ENCODE measurements at regions not wholly inside any gene's neighbourhood (a gene's known extent, or its start where the extent isn't known, plus 50 kb on each side); places are given as distances from the start of the nearest gene placed in this dataset.

GRCh38 chr18:22544626-22545025 is 126.9 kb upstream of the CTAGE1 start:
- DNase-seq (ENCODE audit: low read depth): peak; percentile 54

- DNase-seq (ENCODE audit: low read depth): no peak
Measured at GRCh38 chr18:22545066-22545760, 127.5 kb upstream of the CTAGE1 start.

- DNase-seq (ENCODE audit: low read depth): peak; percentile 32
Measured at GRCh38 chr18:22546905-22547570, 129.3 kb upstream of the CTAGE1 start.

- DNase-seq (ENCODE audit: low read depth): peak; percentile 86
Measured at GRCh38 chr18:22547807-22548561, 130.3 kb upstream of the CTAGE1 start.

- DNase-seq (ENCODE audit: low read depth): no peak
Measured at GRCh38 chr18:22549260-22549937, 131.7 kb upstream of the CTAGE1 start.

GRCh38 chr18:22550366-22550765 is 132.7 kb upstream of the CTAGE1 start:
- DNase-seq (ENCODE audit: low read depth): no peak

GRCh38 chr18:22550861-22551260 is 133.1 kb upstream of the CTAGE1 start:
- no peak for DNase-seq (ENCODE audit: low read depth)

- peak; percentile 89 for DNase-seq (ENCODE audit: low read depth)
Measured at GRCh38 chr18:22551536-22552151, 133.9 kb upstream of the CTAGE1 start.

GRCh38 chr18:22552254-22552653 is 134.5 kb upstream of the CTAGE1 start:
- no peak for DNase-seq (ENCODE audit: low read depth)

GRCh38 chr18:22552899-22553460 is 135.3 kb upstream of the CTAGE1 start:
- DNase-seq (ENCODE audit: low read depth): no peak

- DNase-seq (ENCODE audit: low read depth): peak; percentile 40
Measured at GRCh38 chr18:22556222-22557167, 138.8 kb upstream of the CTAGE1 start.

- no peak for DNase-seq (ENCODE audit: low read depth)
Measured at GRCh38 chr18:22557168-22557941, 139.6 kb upstream of the CTAGE1 start.

GRCh38 chr18:22558945-22559385 is 141.2 kb upstream of the CTAGE1 start:
- DNase-seq (ENCODE audit: low read depth): peak; percentile 69

- DNase-seq (ENCODE audit: low read depth): peak; percentile 79
Measured at GRCh38 chr18:22559414-22560274, 141.9 kb upstream of the CTAGE1 start.

GRCh38 chr18:22560275-22560610 is 142.5 kb upstream of the CTAGE1 start:
- no peak for DNase-seq (ENCODE audit: low read depth)

GRCh38 chr18:22560797-22561196 is 143.1 kb upstream of the CTAGE1 start:
- no peak for DNase-seq (ENCODE audit: low read depth)

GRCh38 chr18:22563164-22563583 is 145.5 kb upstream of the CTAGE1 start:
- peak; percentile 89 for DNase-seq (ENCODE audit: low read depth)

GRCh38 chr18:22564036-22564435 is 146.3 kb upstream of the CTAGE1 start:
- DNase-seq (ENCODE audit: low read depth): peak; percentile 55

Data from EH (cell line).